HFFc6 (cell line): ENCODE measurements at regions not wholly inside any gene's neighbourhood (a gene's known extent, or its start where the extent isn't known, plus 50 kb on each side); places are given as distances from the start of the nearest gene placed in this dataset.
A peak's percentile ranks its signal among the peaks of the same experiment; 100 is the strongest.

Experiments
- DNase-seq: peaks from one replicate; pipeline ENCODE4 v3.0.0-alpha.2; 2018
- H3K27ac Mint-ChIP-seq: 2 replicates; pipeline ENCODE4 v1.8.0; 2020; ENCODE audit warnings: mild to moderate bottlenecking, mixed read lengths
- H3K27me3 Mint-ChIP-seq: 2 replicates; pipeline ENCODE4 v1.8.0; 2021; ENCODE audit warnings: mild to moderate bottlenecking, moderate library complexity, mixed read lengths; ENCODE audit not compliant: insufficient read depth
- H3K36me3 Mint-ChIP-seq: 2 replicates; pipeline ENCODE4 v1.8.0; 2021; ENCODE audit warnings: low read depth, mixed read lengths
- H3K4me1 Mint-ChIP-seq: 2 replicates; pipeline ENCODE4 v1.8.0; 2020; ENCODE audit warnings: low read depth, mixed read lengths
- H3K4me3 Mint-ChIP-seq: 2 replicates; pipeline ENCODE4 v1.8.0; 2020; ENCODE audit warnings: mild to moderate bottlenecking, moderate library complexity, mixed read lengths
- H3K9me3 Mint-ChIP-seq: 2 replicates; pipeline ENCODE4 v1.8.0; 2020; ENCODE audit warnings: mild to moderate bottlenecking, mixed read lengths
- TF ChIP-seq, protein P1 (sequence below): fragments of 200-600 bp; sonication (generic); IDR thresholded peaks from 2 replicates; pipeline ENCODE4 v1.5.0; 2021; ENCODE audit warnings: antibody characterized with exemption, mild to moderate bottlenecking

DNA sequence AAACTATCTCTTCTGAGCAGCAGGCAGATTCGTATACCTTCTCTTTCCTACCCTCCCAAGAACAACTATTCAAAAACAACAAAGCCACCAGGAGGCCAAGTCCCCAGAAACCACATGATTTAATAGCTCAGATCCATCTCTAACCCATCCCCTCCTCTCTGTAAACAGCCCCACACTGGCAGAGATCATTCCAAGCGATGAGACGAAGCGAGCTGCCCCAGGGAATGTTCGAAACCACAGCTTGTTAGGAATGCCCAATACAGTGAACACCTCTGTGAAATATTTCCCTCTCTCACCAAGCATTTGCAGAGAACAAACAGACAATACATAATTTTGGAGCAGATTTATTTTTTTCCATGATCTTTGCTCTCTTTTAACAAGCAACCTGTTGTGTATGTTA, 231.8 kb downstream of the SOD2 start:
- Mint-ChIP-seq H3K36me3 (no peaks in the 10 kb centered on the region), H3K27ac (no peak overlapping the region), H3K4me3 (no peak overlapping the region), H3K27me3 (peaks cover 4% of the 10 kb centered on the region), H3K9me3 (0 out of 2 replicates have a peak, but pooled peaks cover 4% of the 10 kb centered on the region), H3K4me1 (no peaks in the 10 kb centered on the region; the same call in 1 of the 2 replicates)
- peak; percentile 2 for DNase-seq
- TF ChIP-seq, protein P1, sequence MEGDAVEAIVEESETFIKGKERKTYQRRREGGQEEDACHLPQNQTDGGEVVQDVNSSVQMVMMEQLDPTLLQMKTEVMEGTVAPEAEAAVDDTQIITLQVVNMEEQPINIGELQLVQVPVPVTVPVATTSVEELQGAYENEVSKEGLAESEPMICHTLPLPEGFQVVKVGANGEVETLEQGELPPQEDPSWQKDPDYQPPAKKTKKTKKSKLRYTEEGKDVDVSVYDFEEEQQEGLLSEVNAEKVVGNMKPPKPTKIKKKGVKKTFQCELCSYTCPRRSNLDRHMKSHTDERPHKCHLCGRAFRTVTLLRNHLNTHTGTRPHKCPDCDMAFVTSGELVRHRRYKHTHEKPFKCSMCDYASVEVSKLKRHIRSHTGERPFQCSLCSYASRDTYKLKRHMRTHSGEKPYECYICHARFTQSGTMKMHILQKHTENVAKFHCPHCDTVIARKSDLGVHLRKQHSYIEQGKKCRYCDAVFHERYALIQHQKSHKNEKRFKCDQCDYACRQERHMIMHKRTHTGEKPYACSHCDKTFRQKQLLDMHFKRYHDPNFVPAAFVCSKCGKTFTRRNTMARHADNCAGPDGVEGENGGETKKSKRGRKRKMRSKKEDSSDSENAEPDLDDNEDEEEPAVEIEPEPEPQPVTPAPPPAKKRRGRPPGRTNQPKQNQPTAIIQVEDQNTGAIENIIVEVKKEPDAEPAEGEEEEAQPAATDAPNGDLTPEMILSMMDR, result no peak

DNA sequence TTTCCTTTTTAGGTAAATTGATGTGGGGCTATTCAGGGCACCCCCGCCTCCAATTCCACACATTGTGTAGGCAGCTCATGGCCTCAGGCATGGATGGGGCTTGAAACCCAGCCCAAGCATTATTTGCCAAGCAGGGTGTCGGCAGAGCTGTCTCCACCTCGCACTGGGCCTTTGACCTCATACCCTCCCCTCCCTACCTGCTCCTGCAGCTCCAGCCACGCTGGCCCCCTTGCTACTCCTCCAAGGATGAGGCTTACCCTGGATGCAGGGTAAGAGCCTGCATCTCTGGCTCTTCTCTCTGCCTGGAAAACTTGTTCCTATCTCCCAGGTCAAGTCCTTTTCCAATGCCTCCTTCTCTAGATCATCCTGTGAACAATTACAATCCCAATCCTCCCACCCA, 232.6 kb downstream of the SOD2 start:
- no peaks in the 10 kb centered on the region for H3K36me3 Mint-ChIP-seq
- H3K4me3 Mint-ChIP-seq, result no peak overlapping the region
- TF ChIP-seq, protein P1, result no peak
- peaks cover 1% of the 10 kb centered on the region for H3K27me3 Mint-ChIP-seq
- peaks cover 6% of the 10 kb centered on the region; the same call in 1 of the 2 replicates for H3K9me3 Mint-ChIP-seq
- H3K27ac Mint-ChIP-seq, result no peak overlapping the region
- H3K4me1 Mint-ChIP-seq, result no peaks in the 10 kb centered on the region; the same call in 1 of the 2 replicates
- no peak for DNase-seq

DNA sequence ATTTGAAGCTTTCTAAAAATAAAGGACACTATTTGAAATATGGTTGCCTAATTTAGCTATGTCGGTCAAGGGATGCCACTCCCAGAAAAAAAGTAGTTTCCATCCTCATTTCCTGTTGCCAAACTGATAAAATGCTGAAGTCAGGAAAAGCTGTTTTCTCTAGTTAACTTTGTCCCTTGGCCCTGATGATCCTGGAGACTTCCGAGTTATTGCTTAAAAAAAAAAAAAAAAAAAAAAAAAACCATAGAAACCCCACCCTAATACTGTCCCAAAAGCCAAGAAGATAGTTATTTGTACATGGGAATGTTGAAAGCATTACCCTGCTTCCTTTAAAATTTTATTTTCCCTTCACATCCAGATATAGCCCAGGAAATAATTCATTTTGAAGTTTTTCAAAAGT, 236.7 kb downstream of the SOD2 start:
- no peak for DNase-seq
- Mint-ChIP-seq H3K4me3 (no peak overlapping the region), H3K27me3 (peaks cover 2% of the 10 kb centered on the region), H3K4me1 (no peaks in the 10 kb centered on the region; the same call in 1 of the 2 replicates), H3K27ac (no peak overlapping the region), H3K36me3 (no peaks in the 10 kb centered on the region), H3K9me3 (peaks cover 4% of the 10 kb centered on the region; the same call in 1 of the 2 replicates)
- TF ChIP-seq, protein P1, result no peak

DNA sequence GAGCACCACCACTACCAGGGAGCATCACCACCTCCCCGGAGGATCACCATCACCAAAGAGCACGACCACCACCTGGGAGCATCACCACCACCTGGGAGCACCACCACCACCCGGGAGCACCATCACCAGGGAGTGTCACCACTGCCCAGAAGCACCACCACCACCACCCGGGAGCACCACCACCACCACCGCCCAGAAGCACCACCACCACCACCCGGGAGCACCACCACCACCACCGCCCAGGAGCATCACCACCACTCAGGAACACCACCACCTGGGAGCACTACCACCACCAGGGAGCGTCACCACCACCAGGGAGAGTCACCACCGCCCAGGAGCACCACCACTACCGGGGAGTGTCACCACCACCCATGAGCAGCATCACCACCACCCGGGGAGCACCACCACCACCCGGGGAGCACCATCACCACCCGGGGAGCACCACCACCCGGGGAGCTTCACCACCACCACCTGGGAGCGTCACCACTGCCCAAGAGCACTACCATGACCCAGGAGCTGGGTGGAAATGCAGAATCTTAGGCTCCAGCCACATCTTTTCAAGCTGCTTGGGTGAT, 237.3 kb downstream of the SOD2 start:
- H3K4me1 Mint-ChIP-seq, result no peaks in the 10 kb centered on the region
- TF ChIP-seq, protein P1, result no peak
- H3K4me3 Mint-ChIP-seq, result no peak overlapping the region
- DNase-seq, result no peak
- no peak overlapping the region for H3K27ac Mint-ChIP-seq
- H3K36me3 Mint-ChIP-seq, result no peaks in the 10 kb centered on the region
- peaks cover 2% of the 10 kb centered on the region for H3K27me3 Mint-ChIP-seq
- H3K9me3 Mint-ChIP-seq, result peaks cover 4% of the 10 kb centered on the region; the same call in 1 of the 2 replicates

DNA sequence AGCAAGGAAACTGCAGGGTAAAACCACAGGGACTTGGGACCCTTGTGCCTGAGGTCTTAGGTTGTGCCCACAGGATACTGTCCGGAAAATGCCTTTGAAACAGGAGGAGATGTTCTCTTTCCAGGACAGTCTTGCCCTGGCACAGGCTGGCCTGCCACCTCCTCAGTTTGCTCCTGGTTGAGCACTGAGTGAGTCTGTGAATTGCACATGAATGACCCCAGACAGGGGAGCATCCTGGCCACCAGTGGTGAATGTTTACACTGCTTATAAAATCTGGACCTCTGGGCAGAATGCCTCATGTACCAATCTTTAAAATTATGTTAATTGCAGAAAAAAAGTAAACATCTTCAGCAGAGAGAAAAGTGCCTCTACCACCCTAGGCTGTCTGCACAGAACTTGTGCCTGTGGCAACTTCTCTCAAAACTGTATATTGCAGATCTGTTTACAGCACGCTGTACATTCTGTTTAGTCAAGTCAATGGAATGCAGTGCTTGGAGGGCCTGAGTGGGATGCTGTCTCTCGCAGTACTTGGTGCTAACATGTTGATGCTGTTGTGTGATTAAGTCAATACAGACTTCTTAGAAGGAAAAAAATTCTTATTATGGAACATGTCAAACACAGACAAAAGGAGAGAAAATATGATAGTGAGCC, 242.1 kb downstream of the SOD2 start:
- H3K27me3 Mint-ChIP-seq, result peaks cover 6% of the 10 kb centered on the region; the same call in 1 of the 2 replicates
- TF ChIP-seq, protein P1, result no peak
- H3K9me3 Mint-ChIP-seq, result peaks cover 13% of the 10 kb centered on the region
- no peaks in the 10 kb centered on the region for H3K4me1 Mint-ChIP-seq
- H3K27ac Mint-ChIP-seq, result no peak overlapping the region
- no peak overlapping the region for H3K4me3 Mint-ChIP-seq
- DNase-seq, result no peak
- H3K36me3 Mint-ChIP-seq, result no peaks in the 10 kb centered on the region
